ENCODE measurements at regions not wholly inside any gene's neighbourhood (a gene's known extent, or its start where the extent isn't known, plus 50 kb on each side); places are given as distances from the start of the nearest gene placed in this dataset.

DNA sequence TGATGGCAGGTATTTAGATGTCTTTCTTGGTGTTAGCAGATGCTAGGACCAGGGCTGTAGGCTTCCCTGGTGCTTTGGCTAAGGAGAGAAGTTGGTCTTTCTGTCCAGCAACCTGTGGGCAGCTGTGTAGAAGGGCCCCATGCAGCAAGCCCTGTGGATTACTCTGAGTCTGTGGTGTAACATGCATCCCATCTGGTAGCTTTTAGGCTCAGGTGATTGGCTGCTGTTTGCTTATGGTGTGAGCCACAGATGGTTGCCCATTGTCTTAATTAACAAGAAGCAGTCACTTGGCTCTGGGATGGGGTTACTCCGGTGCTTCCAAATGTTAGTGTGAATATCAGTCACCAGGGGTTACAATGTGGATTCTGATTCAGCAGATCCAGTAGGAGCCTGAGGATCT lies 368.6 kb upstream of the C2CD4B start:
- H4K20me1 ChIP-seq (ENCODE audit: insufficient read depth, low read length), result no peaks in the 10 kb centered on the region
- Mint-ChIP-seq H3K9me3 (ENCODE audit: unreplicated experiment) (no peaks in the 10 kb centered on the region), H3K4me3 (ENCODE audit: unreplicated experiment) (no peak overlapping the region), H3K36me3 (ENCODE audit: low read depth, unreplicated experiment) (no peaks in the 10 kb centered on the region), H3K4me1 (ENCODE audit: low read depth, unreplicated experiment) (peaks cover 4% of the 10 kb centered on the region), H3K27ac (ENCODE audit: unreplicated experiment) (no peak overlapping the region), H3K27me3 (ENCODE audit: low read depth, unreplicated experiment) (peaks cover 2% of the 10 kb centered on the region)
- H3K9me3 ChIP-seq (ENCODE audit: insufficient read depth, low read depth, low read length), result no peaks in the 10 kb centered on the region
- no peak overlapping the region for H3K27ac ChIP-seq (ENCODE audit: low read depth, low read length)
- no peak overlapping the region for H3K4me2 ChIP-seq (ENCODE audit: low read length)
- no peak for TF ChIP-seq EZH2 (IDR thresholded peaks at IDR 0.05; ENCODE audit: insufficient read depth, low read length)
- H3K9ac ChIP-seq (ENCODE audit: low read length), result no peak overlapping the region
- no peak for DNase-seq (ENCODE audit: low read depth)
- H3K27me3 ChIP-seq (ENCODE audit: insufficient read depth, low read length), result no peaks in the 10 kb centered on the region
- no peak overlapping the region for H2AFZ ChIP-seq (ENCODE audit: low read depth, low read length)
- H3K4me1 ChIP-seq (ENCODE audit: insufficient read depth, low read length), result no peaks in the 10 kb centered on the region
- FAIRE-seq, result no peak
- H3K4me3 ChIP-seq (ENCODE audit: insufficient read depth, low read depth, low read length), result no peak overlapping the region
- no peaks in the 10 kb centered on the region for H3K79me2 ChIP-seq (ENCODE audit: insufficient read depth, low read length)
- H3K36me3 ChIP-seq (ENCODE audit: insufficient read depth, low read length), result no peaks in the 10 kb centered on the region

DNA sequence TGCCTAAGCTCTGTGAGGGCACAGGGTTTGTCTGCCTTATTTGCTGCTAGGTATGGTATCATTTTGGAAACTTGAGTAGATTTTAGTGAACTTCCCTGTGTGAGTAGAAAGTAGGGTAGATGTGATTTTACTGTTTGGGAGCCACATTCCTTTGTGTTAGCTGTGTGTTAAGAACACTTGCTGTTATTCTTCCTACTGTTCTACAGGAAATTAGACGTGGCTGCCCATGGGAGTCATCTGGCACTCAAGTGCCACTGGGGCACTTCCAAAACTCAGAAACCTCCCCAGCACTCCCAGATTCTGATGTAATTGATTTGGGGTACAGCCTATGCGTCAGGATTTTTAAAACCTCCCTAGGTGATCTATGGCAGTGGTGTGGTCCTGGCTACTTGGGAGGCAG lies 369.9 kb upstream of the C2CD4B start:
- Histone ChIP-seq H3K27ac (ENCODE audit: low read depth, low read length) (no peak overlapping the region), H3K4me3 (ENCODE audit: insufficient read depth, low read depth, low read length) (no peak overlapping the region), H3K27me3 (ENCODE audit: insufficient read depth, low read length) (no peaks in the 10 kb centered on the region), H2AFZ (ENCODE audit: low read depth, low read length) (no peak overlapping the region), H3K79me2 (ENCODE audit: insufficient read depth, low read length) (no peaks in the 10 kb centered on the region), H4K20me1 (ENCODE audit: insufficient read depth, low read length) (no peaks in the 10 kb centered on the region), H3K4me1 (ENCODE audit: insufficient read depth, low read length) (no peaks in the 10 kb centered on the region), H3K9ac (ENCODE audit: low read length) (no peak overlapping the region), H3K36me3 (ENCODE audit: insufficient read depth, low read length) (no peaks in the 10 kb centered on the region), H3K9me3 (ENCODE audit: insufficient read depth, low read depth, low read length) (no peaks in the 10 kb centered on the region), H3K4me2 (ENCODE audit: low read length) (no peak overlapping the region)
- Mint-ChIP-seq H3K36me3 (ENCODE audit: low read depth, unreplicated experiment) (no peaks in the 10 kb centered on the region), H3K27ac (ENCODE audit: unreplicated experiment) (no peak overlapping the region), H3K4me1 (ENCODE audit: low read depth, unreplicated experiment) (peaks cover 3% of the 10 kb centered on the region), H3K9me3 (ENCODE audit: unreplicated experiment) (no peaks in the 10 kb centered on the region), H3K27me3 (ENCODE audit: low read depth, unreplicated experiment) (peaks cover 2% of the 10 kb centered on the region), H3K4me3 (ENCODE audit: unreplicated experiment) (no peak overlapping the region)
- no peak for DNase-seq (ENCODE audit: low read depth)
- no peak for FAIRE-seq
- TF ChIP-seq, protein P1, sequence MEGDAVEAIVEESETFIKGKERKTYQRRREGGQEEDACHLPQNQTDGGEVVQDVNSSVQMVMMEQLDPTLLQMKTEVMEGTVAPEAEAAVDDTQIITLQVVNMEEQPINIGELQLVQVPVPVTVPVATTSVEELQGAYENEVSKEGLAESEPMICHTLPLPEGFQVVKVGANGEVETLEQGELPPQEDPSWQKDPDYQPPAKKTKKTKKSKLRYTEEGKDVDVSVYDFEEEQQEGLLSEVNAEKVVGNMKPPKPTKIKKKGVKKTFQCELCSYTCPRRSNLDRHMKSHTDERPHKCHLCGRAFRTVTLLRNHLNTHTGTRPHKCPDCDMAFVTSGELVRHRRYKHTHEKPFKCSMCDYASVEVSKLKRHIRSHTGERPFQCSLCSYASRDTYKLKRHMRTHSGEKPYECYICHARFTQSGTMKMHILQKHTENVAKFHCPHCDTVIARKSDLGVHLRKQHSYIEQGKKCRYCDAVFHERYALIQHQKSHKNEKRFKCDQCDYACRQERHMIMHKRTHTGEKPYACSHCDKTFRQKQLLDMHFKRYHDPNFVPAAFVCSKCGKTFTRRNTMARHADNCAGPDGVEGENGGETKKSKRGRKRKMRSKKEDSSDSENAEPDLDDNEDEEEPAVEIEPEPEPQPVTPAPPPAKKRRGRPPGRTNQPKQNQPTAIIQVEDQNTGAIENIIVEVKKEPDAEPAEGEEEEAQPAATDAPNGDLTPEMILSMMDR (IDR thresholded peaks at IDR 0.05; ENCODE audit: insufficient read depth, low read depth, low read length), result no peak
- no peak for TF ChIP-seq EZH2 (IDR thresholded peaks at IDR 0.05; ENCODE audit: insufficient read depth, low read length)

- no peak overlapping the region for H3K27ac Mint-ChIP-seq (ENCODE audit: unreplicated experiment)
- Histone ChIP-seq H3K4me1 (ENCODE audit: insufficient read depth, low read length) (no peaks in the 10 kb centered on the region), H3K9me3 (ENCODE audit: insufficient read depth, low read depth, low read length) (peaks cover 3% of the 10 kb centered on the region), H3K4me2 (ENCODE audit: low read length) (no peak overlapping the region), H3K9ac (ENCODE audit: low read length) (no peak overlapping the region), H3K4me3 (ENCODE audit: insufficient read depth, low read depth, low read length) (no peak overlapping the region), H2AFZ (ENCODE audit: low read depth, low read length) (no peak overlapping the region), H3K27me3 (ENCODE audit: insufficient read depth, low read length) (no peaks in the 10 kb centered on the region), H3K27ac (ENCODE audit: low read depth, low read length) (no peak overlapping the region), H3K36me3 (ENCODE audit: insufficient read depth, low read length) (no peaks in the 10 kb centered on the region), H3K79me2 (ENCODE audit: insufficient read depth, low read length) (no peaks in the 10 kb centered on the region), H4K20me1 (ENCODE audit: insufficient read depth, low read length) (no peaks in the 10 kb centered on the region)
- H3K9me3 Mint-ChIP-seq (ENCODE audit: unreplicated experiment), result no peaks in the 10 kb centered on the region
- H3K27me3 Mint-ChIP-seq (ENCODE audit: low read depth, unreplicated experiment), result peaks cover 2% of the 10 kb centered on the region
- no peak for FAIRE-seq
- peaks cover 6% of the 10 kb centered on the region for H3K36me3 Mint-ChIP-seq (ENCODE audit: low read depth, unreplicated experiment)
- no peak overlapping the region for H3K4me3 Mint-ChIP-seq (ENCODE audit: unreplicated experiment)
- peaks cover 3% of the 10 kb centered on the region for H3K4me1 Mint-ChIP-seq (ENCODE audit: low read depth, unreplicated experiment)
- no peak for TF ChIP-seq EZH2 (IDR thresholded peaks at IDR 0.05; ENCODE audit: insufficient read depth, low read length)
- TF ChIP-seq, protein P1 (IDR thresholded peaks at IDR 0.05; ENCODE audit: insufficient read depth, low read depth, low read length), result no peak
- DNase-seq (ENCODE audit: low read depth), result no peak
Observed at GRCh38 chr15:62539236-62539635, 374.2 kb upstream of the C2CD4B start.
